Ovary (tissue), 7 donors: ENCODE measurements at regions not wholly inside any gene's neighbourhood (a gene's known extent, or its start where the extent isn't known, plus 50 kb on each side); places are given as distances from the start of the nearest gene placed in this dataset.
"Not testable (repeated sequence)": the region's sequence is repeated elsewhere in the genome, so short reads cannot be mapped to it uniquely, and the experiment has no call there.

Source experiments
- DNase-seq, 5 donors: peaks; one replicate each; pipeline ENCODE4 v3.0.0-alpha.2; 2019 to 2020
- H3K27ac ChIP-seq, 2 donors: fragments of 200-600 bp; one replicate each; pipeline versions ENCODE4 v1.5.1 to v1.8.0; 2019 to 2022
- H3K27me3 ChIP-seq: fragments of 200-600 bp; one replicate; pipeline ENCODE4 v1.8.0; 2022
- H3K36me3 ChIP-seq: fragments of 200-600 bp; sonication (generic); one replicate; pipeline ENCODE4 v1.5.1; 2019
- H3K4me1 ChIP-seq: one replicate; pipeline ENCODE4 v1.8.1; 2013; ENCODE audit warnings: mild to moderate bottlenecking, moderate library complexity; ENCODE audit not compliant: insufficient read depth
- H3K4me3 ChIP-seq: fragments of 200-600 bp; sonication (generic); one replicate; pipeline ENCODE4 v1.5.1; 2017
- H3K9me3 ChIP-seq, 2 donors: fragments of 200-600 bp in 1 of 2; sonication (generic) in 1 of 2; one replicate each; pipeline versions ENCODE4 v1.5.1 to v1.8.1; 2013 to 2019; ENCODE audit warnings: mild to moderate bottlenecking in 1 of 2, moderate library complexity in 1 of 2
- CTCF ChIP-seq, 3 donors: fragments of 450-650 bp in 2 of 3; fragments of 200-600 bp in 1 of 3; IDR thresholded peaks; one replicate each; pipeline versions ENCODE4 v1.5.1 to v1.8.0; 2016 to 2022; ENCODE audit warnings: antibody characterized with exemption in 3 of 3, mild to moderate bottlenecking in 1 of 3
- EP300 ChIP-seq: sonication (generic); formaldehyde crosslinking; IDR thresholded peaks from one replicate; pipeline ENCODE4 v1.6.1; 2017; ENCODE audit warnings: antibody characterized with exemption
- POLR2A ChIP-seq: fragments of 450-650 bp; IDR thresholded peaks from one replicate; pipeline ENCODE4 v1.6.1; 2017; ENCODE audit warnings: antibody characterized with exemption, mild to moderate bottlenecking, moderate library complexity
- WGBS, 3 donors: extraction: QIAGEN DNeasy Blood & Tissue Kit in 1 of 3; methylation state at CpG; one replicate each; pipeline versions ENCODE4 v1.1.5 to v1.1.7; 2013 to 2017; 5-methylcytosine and 5-hydroxymethylcytosine counted together
- intact Hi-C, 4 donors: fragments of 100-400 bp; cut with DNase I; formaldehyde crosslinking; loops; one replicate each; pipeline versions ENCODE4 v1.11.0 to v1.15.1; 2022 to 2023
- donor health status: DM: no; HTN: no; CAD: no; lungs with moderate emphysema.
- donor health status: DM: no; HTN: no; CAD: no.
- donor health status: Bipolar disorder and iron deficiency.
- donor health status: DM: no; HTN: no; CAD: no.
- donor health status: DM: yes; HTN: yes; CAD: no.

GRCh38 chr18:78433562-78433961, 546.1 kb upstream of the SALL3 start:
- Histone ChIP-seq H3K36me3 (no peaks in the 10 kb centered on the region), H3K9me3 (no peaks in the 10 kb centered on the region), H3K4me1 (no peaks in the 10 kb centered on the region), H3K4me3 (no peak overlapping the region), H3K27me3 (no peaks in the 10 kb centered on the region), H3K27ac (no peak overlapping the region)
- 66 to 78% (median 70%) methylated on average over 9 of the region's 9 CpGs for WGBS, 3 donors
- DNase-seq = no peak
- TF ChIP-seq CTCF (IDR thresholded peaks at IDR 0.05) (no peak), EP300 (no peak), POLR2A (no peak)
- intact Hi-C loops = no loop called here

- intact Hi-C loops = no loop called here
- 75 to 86% (median 80%) methylated on average over 8 of the region's 8 CpGs for WGBS, 3 donors
- H3K4me1 ChIP-seq = no peaks in the 10 kb centered on the region
Measured at GRCh38 chr18:78436110-78436509, 543.5 kb upstream of the SALL3 start.

GRCh38 chr18:78438235-78438634, 541.4 kb upstream of the SALL3 start:
- H3K4me3 ChIP-seq, H3K36me3 ChIP-seq, H3K9me3 ChIP-seq, DNase-seq, H3K27ac ChIP-seq, H3K27me3 ChIP-seq, H3K4me1 ChIP-seq, intact Hi-C loops: not testable (repeated sequence)
- WGBS, 3 donors = 87 to 92% (median 89%) methylated on average over 13 of the region's 13 CpGs

More at GRCh38 chr18:78436110-78436509, 543.5 kb upstream of the SALL3 start:
- H3K27me3 ChIP-seq = no peaks in the 10 kb centered on the region
- no peak overlapping the region for H3K27ac ChIP-seq
- DNase-seq = no peak
- no peaks in the 10 kb centered on the region for H3K9me3 ChIP-seq
- TF ChIP-seq EP300 (no peak), CTCF (IDR thresholded peaks at IDR 0.05) (no peak), POLR2A (no peak)
- H3K4me3 ChIP-seq = no peak overlapping the region
- no peaks in the 10 kb centered on the region for H3K36me3 ChIP-seq

- H3K27me3 ChIP-seq = no peaks in the 10 kb centered on the region
- H3K4me3 ChIP-seq = no peak overlapping the region
- H3K27ac ChIP-seq = no peak overlapping the region
- no peaks in the 10 kb centered on the region for H3K36me3 ChIP-seq
- DNase-seq = no peak
- intact Hi-C loops = no loop called here
- TF ChIP-seq POLR2A (no peak), CTCF (IDR thresholded peaks at IDR 0.05) (no peak), EP300 (no peak)
- H3K9me3 ChIP-seq = no peaks in the 10 kb centered on the region
- WGBS, 3 donors = 84 to 89% (median 85%) methylated on average over 12 of the region's 12 CpGs
- H3K4me1 ChIP-seq = no peaks in the 10 kb centered on the region
Measured at GRCh38 chr18:78445880-78446279, 533.7 kb upstream of the SALL3 start.

- DNase-seq = no peak
- TF ChIP-seq EP300 (no peak), POLR2A (no peak), CTCF (IDR thresholded peaks at IDR 0.05) (no peak)
- WGBS, 3 donors = 18 to 28% (median 22%) methylated on average over 4 of the region's 4 CpGs
- Histone ChIP-seq H3K36me3 (no peaks in the 10 kb centered on the region), H3K4me3 (no peak overlapping the region), H3K27ac (no peak overlapping the region), H3K4me1 (no peaks in the 10 kb centered on the region), H3K9me3 (no peaks in the 10 kb centered on the region), H3K27me3 (no peaks in the 10 kb centered on the region)
- intact Hi-C loops = no loop called here
Measured at GRCh38 chr18:78447211-78447610, 532.4 kb upstream of the SALL3 start.
